ENCODE measurements at regions not wholly inside any gene's neighbourhood (a gene's known extent, or its start where the extent isn't known, plus 50 kb on each side); places are given as distances from the start of the nearest gene placed in this dataset.
"Not testable (repeated sequence)": the region's sequence is repeated elsewhere in the genome, so short reads cannot be mapped to it uniquely, and the experiment has no call there.

- Histone ChIP-seq H3K27ac (ENCODE audit: low read depth, low read length) (no peak overlapping the region), H2AK5ac (ENCODE audit: low read length) (no peak overlapping the region), H3K18ac (ENCODE audit: low read length) (no peak overlapping the region), H3K36me3 (ENCODE audit: control insufficient read depth, insufficient read depth, low read length) (no peaks in the 10 kb centered on the region), H3K23ac (ENCODE audit: low read length) (no peak overlapping the region), H3K79me1 (ENCODE audit: low read length) (no peaks in the 10 kb centered on the region), H4K5ac (ENCODE audit: low read length) (no peak overlapping the region), H3K4ac (ENCODE audit: low read depth, low read length) (no peak overlapping the region), H3K9ac (ENCODE audit: low read length) (no peak overlapping the region), H3K4me1 (ENCODE audit: control insufficient read depth, low read depth, low read length) (no peaks in the 10 kb centered on the region), H3K4me3 (ENCODE audit: low read length) (no peak overlapping the region), H2BK120ac (ENCODE audit: low read depth, low read length) (no peak overlapping the region), H2BK5ac (ENCODE audit: low read length) (no peak overlapping the region), H3K4me2 (ENCODE audit: low read length) (no peak overlapping the region), H3K27me3 (ENCODE audit: insufficient read depth, low read length, poor library complexity) (no peaks in the 10 kb centered on the region), H4K8ac (ENCODE audit: low read depth, low read length) (no peak overlapping the region), H2BK15ac (replicated peaks; ENCODE audit: low read depth) (no peak overlapping the region), H3K56ac (ENCODE audit: low read length) (no peak overlapping the region), H3K79me2 (ENCODE audit: control insufficient read depth, insufficient read depth, low read length) (no peaks in the 10 kb centered on the region)
- DNase-seq, result no peak
- WGBS (ENCODE audit: extremely low coverage, insufficient coverage, low lambda C conversion rate), result no CpG with 5 or more reads among the region's 3 CpGs
These were observed 142.8 kb upstream of the IFNE start for GRCh38 chr9:21624675-21625644.

- WGBS (ENCODE audit: extremely low coverage, insufficient coverage, low lambda C conversion rate), result no CpG with 5 or more reads among the region's 2 CpGs
- H3K27me3 ChIP-seq (ENCODE audit: insufficient read depth, low read length, poor library complexity), result no peaks in the 10 kb centered on the region
These were observed 144.4 kb upstream of the IFNE start for GRCh38 chr9:21626493-21626892.

GRCh38 chr9:21628954-21629353, 146.8 kb upstream of the IFNE start:
- H2AK5ac ChIP-seq (ENCODE audit: low read length); DNase-seq; H3K56ac ChIP-seq (ENCODE audit: low read length); H2BK120ac ChIP-seq (ENCODE audit: low read depth, low read length); H3K4me2 ChIP-seq (ENCODE audit: low read length); H3K79me2 ChIP-seq (ENCODE audit: control insufficient read depth, insufficient read depth, low read length); H3K23ac ChIP-seq (ENCODE audit: low read length); H3K27ac ChIP-seq (ENCODE audit: low read depth, low read length); H4K5ac ChIP-seq (ENCODE audit: low read length); H2BK5ac ChIP-seq (ENCODE audit: low read length); H3K27me3 ChIP-seq (ENCODE audit: insufficient read depth, low read length, poor library complexity); H3K36me3 ChIP-seq (ENCODE audit: control insufficient read depth, insufficient read depth, low read length); H3K4me3 ChIP-seq (ENCODE audit: low read length); H3K4me1 ChIP-seq (ENCODE audit: control insufficient read depth, low read depth, low read length); H4K8ac ChIP-seq (ENCODE audit: low read depth, low read length); H3K9ac ChIP-seq (ENCODE audit: low read length); H3K79me1 ChIP-seq (ENCODE audit: low read length); H3K4ac ChIP-seq (ENCODE audit: low read depth, low read length); H3K18ac ChIP-seq (ENCODE audit: low read length); H2BK15ac ChIP-seq (replicated peaks; ENCODE audit: low read depth): not testable (repeated sequence)
- WGBS (ENCODE audit: extremely low coverage, insufficient coverage, low lambda C conversion rate), result no CpG with 5 or more reads among the region's 3 CpGs

More at GRCh38 chr9:21626493-21626892, 144.4 kb upstream of the IFNE start:
- Histone ChIP-seq H3K23ac (ENCODE audit: low read length) (no peak overlapping the region), H3K27ac (ENCODE audit: low read depth, low read length) (no peak overlapping the region), H2AK5ac (ENCODE audit: low read length) (no peak overlapping the region), H3K79me1 (ENCODE audit: low read length) (no peaks in the 10 kb centered on the region), H3K56ac (ENCODE audit: low read length) (no peak overlapping the region), H2BK120ac (ENCODE audit: low read depth, low read length) (no peak overlapping the region), H3K4me1 (ENCODE audit: control insufficient read depth, low read depth, low read length) (no peaks in the 10 kb centered on the region), H4K5ac (ENCODE audit: low read length) (no peak overlapping the region), H3K4ac (ENCODE audit: low read depth, low read length) (no peak overlapping the region), H3K4me3 (ENCODE audit: low read length) (no peak overlapping the region), H2BK5ac (ENCODE audit: low read length) (no peak overlapping the region), H4K8ac (ENCODE audit: low read depth, low read length) (no peak overlapping the region), H3K9ac (ENCODE audit: low read length) (no peak overlapping the region), H3K4me2 (ENCODE audit: low read length) (no peak overlapping the region), H2BK15ac (replicated peaks; ENCODE audit: low read depth) (no peak overlapping the region), H3K36me3 (ENCODE audit: control insufficient read depth, insufficient read depth, low read length) (no peaks in the 10 kb centered on the region), H3K18ac (ENCODE audit: low read length) (no peak overlapping the region), H3K79me2 (ENCODE audit: control insufficient read depth, insufficient read depth, low read length) (no peaks in the 10 kb centered on the region)
- no peak for DNase-seq

GRCh38 chr9:21634951-21635350, 152.8 kb upstream of the IFNE start:
- DNase-seq, result no peak

GRCh38 chr9:21638104-21638503, 156.0 kb upstream of the IFNE start:
- no peak overlapping the region for H3K9ac ChIP-seq (ENCODE audit: low read length)
- H3K79me1 ChIP-seq (ENCODE audit: low read length), result no peaks in the 10 kb centered on the region
- H3K4me2 ChIP-seq (ENCODE audit: low read length), result no peak overlapping the region
- H3K4me1 ChIP-seq (ENCODE audit: control insufficient read depth, low read depth, low read length), result no peaks in the 10 kb centered on the region
- H2BK5ac ChIP-seq (ENCODE audit: low read length), result no peak overlapping the region
- no peak overlapping the region for H3K27ac ChIP-seq (ENCODE audit: low read depth, low read length)
- H3K4ac ChIP-seq (ENCODE audit: low read depth, low read length), result no peak overlapping the region
- no peak for DNase-seq
- no peaks in the 10 kb centered on the region for H3K79me2 ChIP-seq (ENCODE audit: control insufficient read depth, insufficient read depth, low read length)
- H3K56ac ChIP-seq (ENCODE audit: low read length), result no peak overlapping the region
- no peaks in the 10 kb centered on the region for H3K36me3 ChIP-seq (ENCODE audit: control insufficient read depth, insufficient read depth, low read length)
- H4K5ac ChIP-seq (ENCODE audit: low read length), result no peak overlapping the region
- no CpG with 5 or more reads among the region's 16 CpGs for WGBS (ENCODE audit: extremely low coverage, insufficient coverage, low lambda C conversion rate)
- no peak overlapping the region for H3K18ac ChIP-seq (ENCODE audit: low read length)
- H2BK15ac ChIP-seq (replicated peaks; ENCODE audit: low read depth), result no peak overlapping the region
- no peak overlapping the region for H3K4me3 ChIP-seq (ENCODE audit: low read length)
- H4K8ac ChIP-seq (ENCODE audit: low read depth, low read length), result no peak overlapping the region
- H3K23ac ChIP-seq (ENCODE audit: low read length), result no peak overlapping the region
- no peak overlapping the region for H2BK120ac ChIP-seq (ENCODE audit: low read depth, low read length)
- no peaks in the 10 kb centered on the region for H3K27me3 ChIP-seq (ENCODE audit: insufficient read depth, low read length, poor library complexity)
- H2AK5ac ChIP-seq (ENCODE audit: low read length), result no peak overlapping the region

More at GRCh38 chr9:21634951-21635350, 152.8 kb upstream of the IFNE start:
- no peak overlapping the region for H4K8ac ChIP-seq (ENCODE audit: low read depth, low read length)
- no peak overlapping the region for H3K4me3 ChIP-seq (ENCODE audit: low read length)
- 100% methylated on average over 1 of the region's 2 CpGs for WGBS (ENCODE audit: extremely low coverage, insufficient coverage, low lambda C conversion rate)
- H3K18ac ChIP-seq (ENCODE audit: low read length), result no peak overlapping the region
- no peaks in the 10 kb centered on the region for H3K27me3 ChIP-seq (ENCODE audit: insufficient read depth, low read length, poor library complexity)
- no peak overlapping the region for H3K4ac ChIP-seq (ENCODE audit: low read depth, low read length)
- H3K4me2 ChIP-seq (ENCODE audit: low read length), result no peak overlapping the region
- no peak overlapping the region for H3K9ac ChIP-seq (ENCODE audit: low read length)
- H3K56ac ChIP-seq (ENCODE audit: low read length), result no peak overlapping the region
- H2BK120ac ChIP-seq (ENCODE audit: low read depth, low read length), result no peak overlapping the region
- no peaks in the 10 kb centered on the region for H3K4me1 ChIP-seq (ENCODE audit: control insufficient read depth, low read depth, low read length)
- no peak overlapping the region for H4K5ac ChIP-seq (ENCODE audit: low read length)
- H3K79me2 ChIP-seq (ENCODE audit: control insufficient read depth, insufficient read depth, low read length), result no peaks in the 10 kb centered on the region
- no peaks in the 10 kb centered on the region for H3K36me3 ChIP-seq (ENCODE audit: control insufficient read depth, insufficient read depth, low read length)
- no peaks in the 10 kb centered on the region for H3K79me1 ChIP-seq (ENCODE audit: low read length)
- H2AK5ac ChIP-seq (ENCODE audit: low read length), result no peak overlapping the region
- no peak overlapping the region for H2BK15ac ChIP-seq (replicated peaks; ENCODE audit: low read depth)
- H3K23ac ChIP-seq (ENCODE audit: low read length), result no peak overlapping the region
- no peak overlapping the region for H2BK5ac ChIP-seq (ENCODE audit: low read length)
- no peak overlapping the region for H3K27ac ChIP-seq (ENCODE audit: low read depth, low read length)
